ENCODE measurements at regions not wholly inside any gene's neighbourhood (a gene's known extent, or its start where the extent isn't known, plus 50 kb on each side); places are given as distances from the start of the nearest gene placed in this dataset.

DNA sequence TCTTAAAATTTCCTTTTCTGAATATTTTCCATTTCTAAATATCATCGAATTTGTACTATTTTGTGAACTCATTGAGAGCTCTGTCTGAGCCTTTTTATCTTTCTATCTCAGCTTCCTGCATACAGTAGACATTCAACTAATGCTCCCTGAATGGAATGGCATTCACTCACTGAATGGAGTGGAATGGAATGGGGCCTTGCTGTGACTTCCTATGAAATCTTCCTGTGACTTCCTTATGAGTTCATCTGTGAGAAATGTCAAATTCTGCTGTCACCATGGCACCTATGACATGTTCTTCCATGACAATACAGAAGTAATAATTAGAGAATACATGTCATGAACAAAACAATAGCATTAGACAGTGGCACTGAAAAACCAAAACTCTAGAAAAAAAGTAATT, 199.6 kb downstream of the NR4A2 start:
- no peak for TF ChIP-seq EZH2 (IDR thresholded peaks at IDR 0.05; ENCODE audit: borderline replicate concordance, insufficient read depth, low read depth, low read length, poor library complexity, severe bottlenecking)
- TF ChIP-seq, protein P1, sequence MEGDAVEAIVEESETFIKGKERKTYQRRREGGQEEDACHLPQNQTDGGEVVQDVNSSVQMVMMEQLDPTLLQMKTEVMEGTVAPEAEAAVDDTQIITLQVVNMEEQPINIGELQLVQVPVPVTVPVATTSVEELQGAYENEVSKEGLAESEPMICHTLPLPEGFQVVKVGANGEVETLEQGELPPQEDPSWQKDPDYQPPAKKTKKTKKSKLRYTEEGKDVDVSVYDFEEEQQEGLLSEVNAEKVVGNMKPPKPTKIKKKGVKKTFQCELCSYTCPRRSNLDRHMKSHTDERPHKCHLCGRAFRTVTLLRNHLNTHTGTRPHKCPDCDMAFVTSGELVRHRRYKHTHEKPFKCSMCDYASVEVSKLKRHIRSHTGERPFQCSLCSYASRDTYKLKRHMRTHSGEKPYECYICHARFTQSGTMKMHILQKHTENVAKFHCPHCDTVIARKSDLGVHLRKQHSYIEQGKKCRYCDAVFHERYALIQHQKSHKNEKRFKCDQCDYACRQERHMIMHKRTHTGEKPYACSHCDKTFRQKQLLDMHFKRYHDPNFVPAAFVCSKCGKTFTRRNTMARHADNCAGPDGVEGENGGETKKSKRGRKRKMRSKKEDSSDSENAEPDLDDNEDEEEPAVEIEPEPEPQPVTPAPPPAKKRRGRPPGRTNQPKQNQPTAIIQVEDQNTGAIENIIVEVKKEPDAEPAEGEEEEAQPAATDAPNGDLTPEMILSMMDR (IDR thresholded peaks at IDR 0.05), result no peak

Measured in B cell (primary cell).